ENCODE measurements at regions not wholly inside any gene's neighbourhood (a gene's known extent, or its start where the extent isn't known, plus 50 kb on each side); places are given as distances from the start of the nearest gene placed in this dataset.

GRCh38 chr9:115625251-115625650 is 507.3 kb upstream of the TNC start:
- no peak for DNase-seq (ENCODE audit: low spot score)

GRCh38 chr9:115625954-115626353 is 508.0 kb upstream of the TNC start:
- DNase-seq (ENCODE audit: low spot score): no peak

GRCh38 chr9:115627511-115627910 is 509.6 kb upstream of the TNC start:
- DNase-seq (ENCODE audit: low spot score): no peak

- no peak for DNase-seq (ENCODE audit: low spot score)
These were observed 510.5 kb upstream of the TNC start for GRCh38 chr9:115628426-115628825.

- DNase-seq (ENCODE audit: low spot score): no peak
These were observed 512.2 kb upstream of the TNC start for GRCh38 chr9:115629879-115630840.

GRCh38 chr9:115632391-115632790 is 514.4 kb upstream of the TNC start:
- DNase-seq (ENCODE audit: low spot score): no peak

- no peak for DNase-seq (ENCODE audit: low spot score)
These were observed 515.1 kb upstream of the TNC start for GRCh38 chr9:115633104-115633503.

- DNase-seq (ENCODE audit: low spot score): no peak
These were observed 517.8 kb upstream of the PAPPA start for GRCh38 chr9:115635680-115636383.

GRCh38 chr9:115636596-115636995 is 517.0 kb upstream of the PAPPA start:
- DNase-seq (ENCODE audit: low spot score): no peak

- DNase-seq (ENCODE audit: low spot score): no peak
These were observed 515.9 kb upstream of the PAPPA start for GRCh38 chr9:115637661-115638060.

- no peak for DNase-seq (ENCODE audit: low spot score)
These were observed 512.7 kb upstream of the PAPPA start for GRCh38 chr9:115640887-115641286.

GRCh38 chr9:115642285-115642684 is 511.3 kb upstream of the PAPPA start:
- no peak for DNase-seq (ENCODE audit: low spot score)

GRCh38 chr9:115643948-115644727 is 509.5 kb upstream of the PAPPA start:
- no peak for DNase-seq (ENCODE audit: low spot score)

GRCh38 chr9:115649991-115650472 is 503.6 kb upstream of the PAPPA start:
- no peak for DNase-seq (ENCODE audit: low spot score)

GRCh38 chr9:115650768-115651167 is 502.8 kb upstream of the PAPPA start:
- no peak for DNase-seq (ENCODE audit: low spot score)

GRCh38 chr9:115651461-115651860 is 502.1 kb upstream of the PAPPA start:
- no peak for DNase-seq (ENCODE audit: low spot score)

- no peak for DNase-seq (ENCODE audit: low spot score)
These were observed 500.4 kb upstream of the PAPPA start for GRCh38 chr9:115653171-115653606.

GRCh38 chr9:115657695-115658094 is 495.9 kb upstream of the PAPPA start:
- no peak for DNase-seq (ENCODE audit: low spot score)

- DNase-seq (ENCODE audit: low spot score): no peak
These were observed 488.1 kb upstream of the PAPPA start for GRCh38 chr9:115665519-115665918.

GRCh38 chr9:115668521-115668920 is 485.1 kb upstream of the PAPPA start:
- no peak for DNase-seq (ENCODE audit: low spot score)

GRCh38 chr9:115671236-115671962 is 482.2 kb upstream of the PAPPA start:
- no peak for DNase-seq (ENCODE audit: low spot score)

- DNase-seq (ENCODE audit: low spot score): no peak
These were observed 481.7 kb upstream of the PAPPA start for GRCh38 chr9:115671963-115672305.
